GM21367 (cell line): ENCODE measurements at regions not wholly inside any gene's neighbourhood (a gene's known extent, or its start where the extent isn't known, plus 50 kb on each side); places are given as distances from the start of the nearest gene placed in this dataset.
A peak's percentile ranks its signal among the peaks of the same experiment; 100 is the strongest.

Experiments
- ATAC-seq: cut with Tn5 transposase; IDR thresholded peaks from one replicate; pipeline ENCODE4 v1.9.1; 2021; ENCODE audit not compliant: unreplicated experiment

GRCh38 chr20:39890697-39891096, 798.3 kb downstream of the MAFB start:
- ATAC-seq, result no peak

- no peak for ATAC-seq
Measured at GRCh38 chr20:39888310-39888709, 800.7 kb downstream of the MAFB start.

GRCh38 chr20:39886650-39887190, 802.3 kb downstream of the MAFB start:
- no peak for ATAC-seq

GRCh38 chr20:39885975-39886649, 802.9 kb downstream of the MAFB start:
- no peak for ATAC-seq

- no peak for ATAC-seq
Measured at GRCh38 chr20:39882806-39883205, 806.2 kb downstream of the MAFB start.

- ATAC-seq, result no peak
Measured at GRCh38 chr20:39880890-39881289, 808.1 kb downstream of the MAFB start.

- ATAC-seq, result no peak
Measured at GRCh38 chr20:39879296-39879695, 809.7 kb downstream of the MAFB start.

- ATAC-seq, result no peak
Measured at GRCh38 chr20:39878809-39879208, 810.2 kb downstream of the MAFB start.

- ATAC-seq, result no peak
Measured at GRCh38 chr20:39878320-39878719, 810.7 kb downstream of the MAFB start.

GRCh38 chr20:39877788-39878187, 811.2 kb downstream of the MAFB start:
- ATAC-seq, result no peak

GRCh38 chr20:39876976-39877635, 811.9 kb downstream of the MAFB start:
- no peak for ATAC-seq

- no peak for ATAC-seq
Measured at GRCh38 chr20:39875492-39876110, 813.4 kb downstream of the MAFB start.

- ATAC-seq, result peak; percentile 87
Measured at GRCh38 chr20:39874049-39874893, 814.8 kb downstream of the MAFB start.

GRCh38 chr20:39873286-39873685, 815.8 kb downstream of the MAFB start:
- ATAC-seq, result no peak

GRCh38 chr20:39871013-39871412, 818.0 kb downstream of the MAFB start:
- no peak for ATAC-seq

GRCh38 chr20:39865446-39865845, 823.6 kb downstream of the MAFB start:
- no peak for ATAC-seq

- ATAC-seq, result no peak
Measured at GRCh38 chr20:39862470-39862891, 826.6 kb downstream of the MAFB start.

- ATAC-seq, result no peak
Measured at GRCh38 chr20:39861381-39861780, 827.7 kb downstream of the MAFB start.

GRCh38 chr20:39857835-39858234, 831.2 kb downstream of the MAFB start:
- no peak for ATAC-seq

- ATAC-seq, result no peak
Measured at GRCh38 chr20:39857187-39857586, 831.8 kb downstream of the MAFB start.

- ATAC-seq, result no peak
Measured at GRCh38 chr20:39855799-39856198, 833.2 kb downstream of the MAFB start.
